ENCODE measurements at regions not wholly inside any gene's neighbourhood (a gene's known extent, or its start where the extent isn't known, plus 50 kb on each side); places are given as distances from the start of the nearest gene placed in this dataset.

GRCh38 chr18:24672165-24672941, 211.9 kb downstream of the HRH4 start:
- no peak for DNase-seq

- no peak for DNase-seq
Measured at GRCh38 chr18:24674200-24674599, 213.8 kb downstream of the HRH4 start.

- DNase-seq, result no peak
Measured at GRCh38 chr18:24674605-24675004, 214.2 kb downstream of the HRH4 start.

GRCh38 chr18:24677011-24677410, 216.6 kb downstream of the HRH4 start:
- no peak for DNase-seq

- DNase-seq, result no peak
Measured at GRCh38 chr18:24678107-24678506, 217.7 kb downstream of the HRH4 start.

- DNase-seq, result no peak
Measured at GRCh38 chr18:24678626-24679025, 218.2 kb downstream of the HRH4 start.

GRCh38 chr18:24679062-24679461, 218.6 kb downstream of the HRH4 start:
- no peak for DNase-seq

GRCh38 chr18:24683925-24684324, 223.5 kb downstream of the HRH4 start:
- DNase-seq, result no peak

GRCh38 chr18:24685254-24685959, 225.0 kb downstream of the HRH4 start:
- DNase-seq, result no peak

- DNase-seq, result peak; percentile 66
Measured at GRCh38 chr18:24695168-24695567, 234.7 kb downstream of the HRH4 start.

- DNase-seq, result no peak
Measured at GRCh38 chr18:24702001-24702515, 241.6 kb downstream of the HRH4 start.

GRCh38 chr18:24703316-24703715, 242.9 kb downstream of the HRH4 start:
- no peak for DNase-seq

GRCh38 chr18:24704946-24705630, 244.7 kb downstream of the HRH4 start:
- DNase-seq, result no peak

GRCh38 chr18:24710474-24710873, 250.0 kb downstream of the HRH4 start:
- no peak for DNase-seq

GRCh38 chr18:24719791-24720190, 259.4 kb downstream of the HRH4 start:
- no peak for DNase-seq

GRCh38 chr18:24721388-24721787, 261.0 kb downstream of the HRH4 start:
- DNase-seq, result no peak

GRCh38 chr18:24725644-24726415, 265.4 kb downstream of the HRH4 start:
- DNase-seq, result no peak

GRCh38 chr18:24726727-24727492, 266.5 kb downstream of the HRH4 start:
- peak; percentile 83 for DNase-seq

- DNase-seq, result no peak
Measured at GRCh38 chr18:24727685-24728084, 267.2 kb downstream of the HRH4 start.

GRCh38 chr18:24731158-24731557, 270.7 kb downstream of the HRH4 start:
- DNase-seq, result no peak

- no peak for DNase-seq
Measured at GRCh38 chr18:24731981-24732380, 271.5 kb downstream of the HRH4 start.

Measured in renal pelvis (tissue), 1 donor.